HT1080 (cell line): ENCODE measurements at regions not wholly inside any gene's neighbourhood (a gene's known extent, or its start where the extent isn't known, plus 50 kb on each side); places are given as distances from the start of the nearest gene placed in this dataset.
A peak's percentile ranks its signal among the peaks of the same experiment; 100 is the strongest.

Experiments used
- DNase-seq: peaks from one replicate; pipeline ENCODE4 v3.0.0-alpha.2; 2015; ENCODE audit warnings: low read depth

- DNase-seq, result peak; percentile 16
Measured at GRCh38 chr13:105410602-105411001, 1124.9 kb downstream of the EFNB2 start.

GRCh38 chr13:105406551-105406950, 1128.9 kb downstream of the EFNB2 start:
- DNase-seq, result no peak

- no peak for DNase-seq
Measured at GRCh38 chr13:105403086-105403485, 1132.4 kb downstream of the EFNB2 start.

- peak; percentile 77 for DNase-seq
Measured at GRCh38 chr13:105395041-105395440, 1140.4 kb downstream of the EFNB2 start.

- no peak for DNase-seq
Measured at GRCh38 chr13:105389373-105389772, 1146.1 kb downstream of the EFNB2 start.

GRCh38 chr13:105377452-105377851, 1158.0 kb downstream of the EFNB2 start:
- DNase-seq, result no peak

GRCh38 chr13:105370011-105370650, 1165.3 kb downstream of the EFNB2 start:
- no peak for DNase-seq

GRCh38 chr13:105368781-105369180, 1166.7 kb downstream of the EFNB2 start:
- no peak for DNase-seq

GRCh38 chr13:105365831-105366230, 1169.6 kb downstream of the EFNB2 start:
- no peak for DNase-seq

GRCh38 chr13:105365021-105365550, 1170.4 kb downstream of the EFNB2 start:
- no peak for DNase-seq

- no peak for DNase-seq
Measured at GRCh38 chr13:105364191-105364590, 1171.3 kb downstream of the EFNB2 start.

GRCh38 chr13:105363261-105364190, 1171.9 kb downstream of the EFNB2 start:
- DNase-seq, result no peak

GRCh38 chr13:105353654-105354053, 1181.8 kb downstream of the EFNB2 start:
- DNase-seq, result no peak

GRCh38 chr13:105349082-105349723, 1186.3 kb downstream of the EFNB2 start:
- no peak for DNase-seq

GRCh38 chr13:105346141-105346775, 1189.2 kb downstream of the EFNB2 start:
- DNase-seq, result peak; percentile 88

- no peak for DNase-seq
Measured at GRCh38 chr13:105345730-105346129, 1189.7 kb downstream of the EFNB2 start.

GRCh38 chr13:105345131-105345530, 1190.3 kb downstream of the EFNB2 start:
- no peak for DNase-seq

- peak; percentile 38 for DNase-seq
Measured at GRCh38 chr13:105343134-105343806, 1192.2 kb downstream of the EFNB2 start.

- no peak for DNase-seq
Measured at GRCh38 chr13:105342281-105342820, 1193.1 kb downstream of the EFNB2 start.

GRCh38 chr13:105341758-105342157, 1193.7 kb downstream of the EFNB2 start:
- no peak for DNase-seq
